HG03066 (cell line): ENCODE measurements at regions not wholly inside any gene's neighbourhood (a gene's known extent, or its start where the extent isn't known, plus 50 kb on each side); places are given as distances from the start of the nearest gene placed in this dataset.

Experiments used
- ATAC-seq: cut with Tn5 transposase; IDR thresholded peaks from one replicate; pipeline ENCODE4 v1.9.1; 2021; ENCODE audit warnings: low read depth; ENCODE audit not compliant: unreplicated experiment

- no peak for ATAC-seq
Measured at GRCh38 chr16:76157629-76158028, 119.6 kb upstream of the CNTNAP4 start.

GRCh38 chr16:76162046-76162445 is 115.2 kb upstream of the CNTNAP4 start:
- no peak for ATAC-seq

- no peak for ATAC-seq
Measured at GRCh38 chr16:76164970-76165558, 112.1 kb upstream of the CNTNAP4 start.

GRCh38 chr16:76175718-76176117 is 101.5 kb upstream of the CNTNAP4 start:
- no peak for ATAC-seq

- ATAC-seq: peak; percentile 100
Measured at GRCh38 chr16:76176153-76176552, 101.0 kb upstream of the CNTNAP4 start.

- ATAC-seq: no peak
Measured at GRCh38 chr16:76176616-76177015, 100.6 kb upstream of the CNTNAP4 start.

GRCh38 chr16:76182041-76182635 is 95.1 kb upstream of the CNTNAP4 start:
- no peak for ATAC-seq

- ATAC-seq: no peak
Measured at GRCh38 chr16:76183647-76184046, 93.6 kb upstream of the CNTNAP4 start.

- no peak for ATAC-seq
Measured at GRCh38 chr16:76190057-76190456, 87.1 kb upstream of the CNTNAP4 start.

GRCh38 chr16:76190480-76190879 is 86.7 kb upstream of the CNTNAP4 start:
- ATAC-seq: no peak

- ATAC-seq: no peak
Measured at GRCh38 chr16:76193906-76194615, 83.1 kb upstream of the CNTNAP4 start.

- no peak for ATAC-seq
Measured at GRCh38 chr16:76194616-76195015, 82.6 kb upstream of the CNTNAP4 start.

- no peak for ATAC-seq
Measured at GRCh38 chr16:76195056-76195455, 82.1 kb upstream of the CNTNAP4 start.

- no peak for ATAC-seq
Measured at GRCh38 chr16:76195648-76196047, 81.6 kb upstream of the CNTNAP4 start.

GRCh38 chr16:76197900-76198299 is 79.3 kb upstream of the CNTNAP4 start:
- no peak for ATAC-seq

- no peak for ATAC-seq
Measured at GRCh38 chr16:76199681-76200220, 77.5 kb upstream of the CNTNAP4 start.

GRCh38 chr16:76201385-76201784 is 75.8 kb upstream of the CNTNAP4 start:
- ATAC-seq: no peak

- ATAC-seq: peak; percentile 63
Measured at GRCh38 chr16:76204249-76204648, 73.0 kb upstream of the CNTNAP4 start.

- ATAC-seq: no peak
Measured at GRCh38 chr16:76207270-76207669, 69.9 kb upstream of the CNTNAP4 start.

GRCh38 chr16:76210157-76210556 is 67.0 kb upstream of the CNTNAP4 start:
- no peak for ATAC-seq

- no peak for ATAC-seq
Measured at GRCh38 chr16:76213860-76214259, 63.3 kb upstream of the CNTNAP4 start.

GRCh38 chr16:76214856-76215255 is 62.3 kb upstream of the CNTNAP4 start:
- no peak for ATAC-seq
